Epithelial cell of esophagus (primary cell): ENCODE measurements at regions not wholly inside any gene's neighbourhood (a gene's known extent, or its start where the extent isn't known, plus 50 kb on each side); places are given as distances from the start of the nearest gene placed in this dataset.

Source experiments
- DNase-seq: peaks from one replicate; pipeline ENCODE4 v3.0.0; 2010; ENCODE audit warnings: low read depth
- H3K4me3 ChIP-seq: 2 replicates; pipeline ENCODE4 v1.5.1; 2011; ENCODE audit warnings: mild to moderate bottlenecking, low read length, control low read depth
- CTCF ChIP-seq: IDR thresholded peaks from 2 replicates; pipeline ENCODE4 v1.5.1; 2011; ENCODE audit warnings: low read depth, mild to moderate bottlenecking, low read length, control low read depth, inconsistent platforms; ENCODE audit not compliant: insufficient read depth; ENCODE audit errors: missing control alignments

GRCh38 chr3:127422663-127423375, 135.0 kb upstream of the PRR20G start:
- no peak overlapping the region for H3K4me3 ChIP-seq
- no peak for DNase-seq
- TF ChIP-seq CTCF = no peak

GRCh38 chr3:127421943-127422662, 134.3 kb upstream of the PRR20G start:
- TF ChIP-seq CTCF = no peak
- DNase-seq = no peak
- H3K4me3 ChIP-seq = no peak overlapping the region

- no peak for TF ChIP-seq CTCF
- no peak overlapping the region for H3K4me3 ChIP-seq
- DNase-seq = no peak
Observed at GRCh38 chr3:127420829-127421228, 133.0 kb upstream of the PRR20G start.

- TF ChIP-seq CTCF = no peak
- no peak for DNase-seq
Observed at GRCh38 chr3:127419641-127420553, 132.1 kb upstream of the PRR20G start.

GRCh38 chr3:127419182-127419581, 131.3 kb upstream of the PRR20G start:
- DNase-seq = no peak
- no peak for TF ChIP-seq CTCF
- no peak overlapping the region for H3K4me3 ChIP-seq

More at GRCh38 chr3:127419641-127420553, 132.1 kb upstream of the PRR20G start:
- H3K4me3 ChIP-seq = no peak overlapping the region

- DNase-seq = no peak
- no peak overlapping the region for H3K4me3 ChIP-seq
- no peak for TF ChIP-seq CTCF
Observed at GRCh38 chr3:127418560-127419147, 130.8 kb upstream of the PRR20G start.
